ENCODE measurements at regions not wholly inside any gene's neighbourhood (a gene's known extent, or its start where the extent isn't known, plus 50 kb on each side); places are given as distances from the start of the nearest gene placed in this dataset.
A peak's percentile ranks its signal among the peaks of the same experiment; 100 is the strongest.

- no peak overlapping the region for H3K4ac ChIP-seq (ENCODE audit: low read depth in 1 of 2, low read length in 2 of 2)
- H2AK5ac ChIP-seq (ENCODE audit: low read length, severe bottlenecking) = no peak overlapping the region
- DNase-seq = peak; percentile 93
- H3K18ac ChIP-seq (ENCODE audit: low read depth in 1 of 2, low read length in 2 of 2) = no peak overlapping the region
- WGBS = 8% methylated on average over 15 of the region's 16 CpGs
- H3K4me3 ChIP-seq (ENCODE audit: insufficient read depth in 1 of 2, low read depth in 1 of 2, low read length in 2 of 2) = peak overlapping the region in 1 of 2 experiments; percentile 71
- H3K14ac ChIP-seq (ENCODE audit: low read length in 2 of 2) = no peak overlapping the region
- H2BK15ac ChIP-seq (ENCODE audit: low read depth, poor library complexity, severe bottlenecking) = no peak overlapping the region
- H2AFZ ChIP-seq (ENCODE audit: low read depth, low read length) = peak overlapping the region; percentile 65
- H3K23ac ChIP-seq (ENCODE audit: low read length in 2 of 2) = no peak overlapping the region
- H3K9me3 ChIP-seq (ENCODE audit: control insufficient read depth, low read length) = no peaks in the 10 kb centered on the region
- peaks cover 3% of the 10 kb centered on the region for H3K4me1 ChIP-seq (ENCODE audit: control insufficient read depth, insufficient read depth, low read depth, low read length)
- H2BK120ac ChIP-seq (ENCODE audit: low read depth, low read length) = peak overlapping the region; percentile 27
- no peak overlapping the region for H3K27ac ChIP-seq (ENCODE audit: low read length, poor library complexity, severe bottlenecking)
- H3K36me3 ChIP-seq (ENCODE audit: control insufficient read depth in 1 of 2, insufficient read depth in 2 of 2, low read depth in 1 of 2, low read length in 2 of 2) = no peaks in the 10 kb centered on the region
- H2BK12ac ChIP-seq (ENCODE audit: low read length in 2 of 2) = no peak overlapping the region
- peak overlapping the region; percentile 35 for H4K8ac ChIP-seq (ENCODE audit: low read length)
- no peak overlapping the region for H2BK5ac ChIP-seq (ENCODE audit: low read depth, low read length, poor library complexity, severe bottlenecking)
- H4K91ac ChIP-seq (ENCODE audit: low read length) = no peak overlapping the region
- H3K27me3 ChIP-seq (ENCODE audit: control insufficient read depth in 1 of 2, insufficient read depth in 1 of 2, low read length in 2 of 2) = peaks cover 12 to 53% of the 10 kb centered on the region in 2 experiments
- peak overlapping the region; percentile 41 for H3K4me2 ChIP-seq (ENCODE audit: low read length, poor library complexity, severe bottlenecking)
- H3K79me1 ChIP-seq (replicated peaks; ENCODE audit: low read length, poor library complexity, severe bottlenecking) = no peaks in the 10 kb centered on the region
- peak overlapping the region; percentile 53 for H3K9ac ChIP-seq (ENCODE audit: low read length)
These were observed 83.4 kb downstream of the FAM43A start for GRCh38 chr3:194769020-194769643.

- Histone ChIP-seq H3K27ac (ENCODE audit: low read length, poor library complexity, severe bottlenecking) (no peak overlapping the region), H3K18ac (ENCODE audit: low read depth in 1 of 2, low read length in 2 of 2) (no peak overlapping the region), H3K23ac (ENCODE audit: low read length in 2 of 2) (no peak overlapping the region), H3K4me3 (ENCODE audit: insufficient read depth in 1 of 2, low read depth in 1 of 2, low read length in 2 of 2) (no peak overlapping the region), H2BK12ac (ENCODE audit: low read length in 2 of 2) (no peak overlapping the region), H3K36me3 (ENCODE audit: control insufficient read depth in 1 of 2, insufficient read depth in 2 of 2, low read depth in 1 of 2, low read length in 2 of 2) (no peaks in the 10 kb centered on the region), H3K9me3 (ENCODE audit: control insufficient read depth, low read length) (no peaks in the 10 kb centered on the region), H3K14ac (ENCODE audit: low read length in 2 of 2) (peak overlapping the region in 1 of 2 experiments; percentile 49), H2BK5ac (ENCODE audit: low read depth, low read length, poor library complexity, severe bottlenecking) (no peak overlapping the region), H3K9ac (ENCODE audit: low read length) (no peak overlapping the region), H3K4me2 (ENCODE audit: low read length, poor library complexity, severe bottlenecking) (no peak overlapping the region), H3K79me1 (replicated peaks; ENCODE audit: low read length, poor library complexity, severe bottlenecking) (no peaks in the 10 kb centered on the region), H2AFZ (ENCODE audit: low read depth, low read length) (no peak overlapping the region), H4K91ac (ENCODE audit: low read length) (no peak overlapping the region), H3K4me1 (ENCODE audit: control insufficient read depth, insufficient read depth, low read depth, low read length) (peaks cover 3% of the 10 kb centered on the region), H2AK5ac (ENCODE audit: low read length, severe bottlenecking) (no peak overlapping the region), H4K8ac (ENCODE audit: low read length) (no peak overlapping the region), H2BK15ac (ENCODE audit: low read depth, poor library complexity, severe bottlenecking) (no peak overlapping the region), H3K4ac (ENCODE audit: low read depth in 1 of 2, low read length in 2 of 2) (no peak overlapping the region), H2BK120ac (ENCODE audit: low read depth, low read length) (no peak overlapping the region), H3K27me3 (ENCODE audit: control insufficient read depth in 1 of 2, insufficient read depth in 1 of 2, low read length in 2 of 2) (peaks cover 22 to 77% of the 10 kb centered on the region in 2 experiments)
- 89% methylated on average over 9 of the region's 13 CpGs for WGBS
- no peak for DNase-seq
These were observed 86.7 kb downstream of the FAM43A start for GRCh38 chr3:194772241-194773000.

- Histone ChIP-seq H3K4me2 (ENCODE audit: low read length, poor library complexity, severe bottlenecking) (no peak overlapping the region), H3K4ac (ENCODE audit: low read depth in 1 of 2, low read length in 2 of 2) (no peak overlapping the region), H3K18ac (ENCODE audit: low read depth in 1 of 2, low read length in 2 of 2) (peak overlapping the region in 1 of 2 experiments; percentile 11), H2AK5ac (ENCODE audit: low read length, severe bottlenecking) (no peak overlapping the region), H4K91ac (ENCODE audit: low read length) (no peak overlapping the region), H3K4me3 (ENCODE audit: insufficient read depth in 1 of 2, low read depth in 1 of 2, low read length in 2 of 2) (peak overlapping the region in 1 of 2 experiments; percentile 23), H2BK5ac (ENCODE audit: low read depth, low read length, poor library complexity, severe bottlenecking) (no peak overlapping the region), H2AFZ (ENCODE audit: low read depth, low read length) (no peak overlapping the region), H3K9me3 (ENCODE audit: control insufficient read depth, low read length) (no peaks in the 10 kb centered on the region), H3K27ac (ENCODE audit: low read length, poor library complexity, severe bottlenecking) (no peak overlapping the region), H3K23ac (ENCODE audit: low read length in 2 of 2) (no peak overlapping the region), H3K14ac (ENCODE audit: low read length in 2 of 2) (no peak overlapping the region), H3K4me1 (ENCODE audit: control insufficient read depth, insufficient read depth, low read depth, low read length) (peaks cover 3% of the 10 kb centered on the region), H2BK120ac (ENCODE audit: low read depth, low read length) (no peak overlapping the region), H3K36me3 (ENCODE audit: control insufficient read depth in 1 of 2, insufficient read depth in 2 of 2, low read depth in 1 of 2, low read length in 2 of 2) (no peaks in the 10 kb centered on the region), H3K27me3 (ENCODE audit: control insufficient read depth in 1 of 2, insufficient read depth in 1 of 2, low read length in 2 of 2) (peaks cover 29 to 71% of the 10 kb centered on the region in 2 experiments), H3K9ac (ENCODE audit: low read length) (no peak overlapping the region), H3K79me1 (replicated peaks; ENCODE audit: low read length, poor library complexity, severe bottlenecking) (no peaks in the 10 kb centered on the region), H2BK12ac (ENCODE audit: low read length in 2 of 2) (no peak overlapping the region), H4K8ac (ENCODE audit: low read length) (peak overlapping the region; percentile 59), H2BK15ac (ENCODE audit: low read depth, poor library complexity, severe bottlenecking) (no peak overlapping the region)
- WGBS = 30% methylated on average over 5 of the region's 5 CpGs
- peak; percentile 18 for DNase-seq
These were observed 87.5 kb downstream of the FAM43A start for GRCh38 chr3:194773216-194773615.

GRCh38 chr3:194773771-194774455 is 88.2 kb downstream of the FAM43A start:
- Histone ChIP-seq H2BK5ac (ENCODE audit: low read depth, low read length, poor library complexity, severe bottlenecking) (no peak overlapping the region), H4K91ac (ENCODE audit: low read length) (no peak overlapping the region), H3K9me3 (ENCODE audit: control insufficient read depth, low read length) (no peaks in the 10 kb centered on the region), H2BK120ac (ENCODE audit: low read depth, low read length) (no peak overlapping the region), H3K79me1 (replicated peaks; ENCODE audit: low read length, poor library complexity, severe bottlenecking) (no peaks in the 10 kb centered on the region), H4K8ac (ENCODE audit: low read length) (no peak overlapping the region), H3K36me3 (ENCODE audit: control insufficient read depth in 1 of 2, insufficient read depth in 2 of 2, low read depth in 1 of 2, low read length in 2 of 2) (no peaks in the 10 kb centered on the region), H3K4me1 (ENCODE audit: control insufficient read depth, insufficient read depth, low read depth, low read length) (no peaks in the 10 kb centered on the region), H2AFZ (ENCODE audit: low read depth, low read length) (no peak overlapping the region), H3K23ac (ENCODE audit: low read length in 2 of 2) (no peak overlapping the region), H3K4me3 (ENCODE audit: insufficient read depth in 1 of 2, low read depth in 1 of 2, low read length in 2 of 2) (no peak overlapping the region), H3K27ac (ENCODE audit: low read length, poor library complexity, severe bottlenecking) (no peak overlapping the region), H3K27me3 (ENCODE audit: control insufficient read depth in 1 of 2, insufficient read depth in 1 of 2, low read length in 2 of 2) (peaks cover 24 to 65% of the 10 kb centered on the region in 2 experiments), H2AK5ac (ENCODE audit: low read length, severe bottlenecking) (no peak overlapping the region), H2BK15ac (ENCODE audit: low read depth, poor library complexity, severe bottlenecking) (no peak overlapping the region), H3K18ac (ENCODE audit: low read depth in 1 of 2, low read length in 2 of 2) (no peak overlapping the region), H3K4ac (ENCODE audit: low read depth in 1 of 2, low read length in 2 of 2) (no peak overlapping the region), H3K4me2 (ENCODE audit: low read length, poor library complexity, severe bottlenecking) (no peak overlapping the region), H3K14ac (ENCODE audit: low read length in 2 of 2) (no peak overlapping the region), H2BK12ac (ENCODE audit: low read length in 2 of 2) (no peak overlapping the region), H3K9ac (ENCODE audit: low read length) (no peak overlapping the region)
- DNase-seq = no peak
- WGBS = 73% methylated on average over 5 of the region's 5 CpGs

All from mesenchymal stem cell (in vitro differentiated cells and primary cell).